HG03575 (cell line): ENCODE measurements at regions not wholly inside any gene's neighbourhood (a gene's known extent, or its start where the extent isn't known, plus 50 kb on each side); places are given as distances from the start of the nearest gene placed in this dataset.
A peak's percentile ranks its signal among the peaks of the same experiment; 100 is the strongest.
"Not testable (repeated sequence)": the region's sequence is repeated elsewhere in the genome, so short reads cannot be mapped to it uniquely, and the experiment has no call there.

ENCODE experiments used
- ATAC-seq: cut with Tn5 transposase; IDR thresholded peaks from one replicate; pipeline ENCODE4 v1.9.1; 2021; ENCODE audit not compliant: unreplicated experiment, insufficient number of reproducible peaks, low FRiP score; ENCODE audit errors: extremely low read depth

DNA sequence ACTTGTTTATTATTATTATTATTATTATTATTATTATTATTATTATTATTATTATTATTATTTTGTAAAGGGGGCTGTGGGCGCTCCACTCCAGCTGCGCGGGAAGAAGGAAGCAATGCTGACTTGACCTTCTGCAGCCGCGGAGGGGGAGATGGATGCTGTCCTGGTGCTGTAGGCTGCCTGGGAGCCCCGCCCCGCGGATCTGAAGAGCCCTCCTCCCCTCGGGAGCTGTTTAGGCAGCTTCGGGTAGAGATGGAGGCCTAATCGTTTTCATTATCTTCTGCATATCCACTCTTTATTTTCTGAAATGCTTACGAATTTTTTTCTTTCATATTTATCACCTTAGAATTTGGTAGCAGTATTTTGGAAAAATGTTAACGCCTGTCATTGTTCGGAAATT, 101.2 kb upstream of the KLF6 start:
- no peak for ATAC-seq

DNA sequence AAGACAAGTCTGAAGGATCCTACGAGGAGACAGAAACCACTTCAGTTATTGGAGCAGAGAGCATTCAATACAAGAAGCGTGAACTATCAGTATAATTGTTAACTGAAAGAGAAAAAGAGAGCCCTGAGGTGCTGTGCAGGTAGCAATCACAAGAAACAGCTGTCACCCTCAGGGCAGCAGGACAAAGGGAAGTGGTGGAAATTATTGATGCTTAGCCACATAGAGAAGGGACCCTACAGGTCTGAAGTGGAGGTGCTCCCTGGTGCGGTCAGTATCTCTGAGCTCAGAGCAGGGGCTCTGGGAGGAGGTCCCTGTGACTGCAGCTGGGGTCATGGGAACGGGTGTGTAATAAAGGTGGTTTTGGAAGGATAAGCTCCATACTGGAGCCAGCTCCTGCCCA, 97.8 kb upstream of the KLF6 start:
- no peak for ATAC-seq

DNA sequence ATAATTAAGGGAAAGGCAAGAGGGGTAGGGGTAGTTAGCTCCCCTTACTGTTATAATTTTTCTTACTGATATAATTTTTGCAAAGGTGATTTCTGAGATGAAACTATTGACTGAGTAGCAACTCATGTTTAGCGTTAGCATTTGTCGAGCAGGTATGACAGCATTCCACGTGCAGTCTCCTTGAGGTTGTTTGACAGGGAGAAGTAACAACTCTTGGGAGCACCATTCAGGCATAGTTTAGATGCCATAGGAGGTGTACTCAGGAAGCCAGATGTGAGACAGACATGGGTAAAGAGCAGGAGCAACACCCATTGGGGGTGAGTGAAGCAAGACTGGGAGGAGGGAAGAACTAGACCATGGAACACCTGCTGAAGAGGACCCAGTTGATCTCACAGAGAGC, 96.6 kb upstream of the KLF6 start:
- ATAC-seq: no peak

DNA sequence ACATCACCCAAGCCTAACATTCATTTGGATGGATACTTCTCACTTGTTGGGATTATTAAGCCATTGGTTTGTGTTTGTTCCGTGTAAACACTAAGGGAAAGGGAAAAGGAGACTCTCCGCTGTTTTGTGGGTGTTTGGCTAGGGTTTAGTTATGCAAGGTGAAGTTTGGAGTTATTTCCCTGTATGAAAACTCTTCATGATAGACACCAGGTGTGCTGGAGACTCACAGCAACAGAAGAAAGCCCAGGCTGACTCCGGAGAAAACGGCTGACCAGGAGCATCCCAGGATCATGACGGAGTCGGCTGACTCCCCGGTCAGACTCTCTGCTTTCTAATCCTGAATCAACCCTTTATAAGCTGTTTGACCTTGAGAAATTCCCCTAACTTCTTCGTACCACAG, 94.1 kb upstream of the KLF6 start:
- no peak for ATAC-seq

DNA sequence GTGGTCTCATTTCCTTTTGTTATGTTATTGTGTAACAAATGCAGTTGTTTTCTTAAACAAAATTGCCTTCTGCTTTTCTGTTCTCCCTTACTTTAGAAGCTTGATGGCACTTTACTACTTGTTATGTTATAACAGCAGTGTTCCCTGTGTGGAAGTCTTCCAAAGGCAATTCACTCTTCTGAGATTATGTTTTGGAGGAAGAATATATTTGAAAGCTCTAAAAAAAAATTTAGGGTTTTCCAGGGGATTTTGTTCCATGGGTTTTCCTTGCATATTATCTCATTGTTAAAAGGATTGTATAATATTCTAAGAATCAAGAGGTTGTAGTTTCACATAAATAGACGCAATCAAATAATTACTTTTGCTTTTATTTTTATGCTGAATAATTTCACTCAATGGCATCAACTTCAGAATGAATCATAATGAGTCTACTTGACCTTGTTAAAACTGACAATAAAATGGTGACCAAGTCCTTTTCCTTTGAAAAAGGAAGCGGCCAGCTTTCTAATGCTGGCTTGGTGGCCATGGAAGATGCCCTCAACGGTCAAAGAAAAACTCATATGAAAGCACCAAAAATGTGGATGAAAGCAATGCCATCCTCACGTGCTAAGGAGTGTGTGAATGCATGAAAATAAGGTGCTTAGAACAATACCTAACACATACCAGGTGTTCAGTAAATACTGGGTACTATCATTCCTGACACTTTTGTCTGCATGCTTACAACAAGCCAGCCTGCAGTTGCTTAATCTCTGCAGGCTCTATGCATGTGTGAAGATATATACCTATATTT, 92.4 kb upstream of the KLF6 start:
- no peak for ATAC-seq

DNA sequence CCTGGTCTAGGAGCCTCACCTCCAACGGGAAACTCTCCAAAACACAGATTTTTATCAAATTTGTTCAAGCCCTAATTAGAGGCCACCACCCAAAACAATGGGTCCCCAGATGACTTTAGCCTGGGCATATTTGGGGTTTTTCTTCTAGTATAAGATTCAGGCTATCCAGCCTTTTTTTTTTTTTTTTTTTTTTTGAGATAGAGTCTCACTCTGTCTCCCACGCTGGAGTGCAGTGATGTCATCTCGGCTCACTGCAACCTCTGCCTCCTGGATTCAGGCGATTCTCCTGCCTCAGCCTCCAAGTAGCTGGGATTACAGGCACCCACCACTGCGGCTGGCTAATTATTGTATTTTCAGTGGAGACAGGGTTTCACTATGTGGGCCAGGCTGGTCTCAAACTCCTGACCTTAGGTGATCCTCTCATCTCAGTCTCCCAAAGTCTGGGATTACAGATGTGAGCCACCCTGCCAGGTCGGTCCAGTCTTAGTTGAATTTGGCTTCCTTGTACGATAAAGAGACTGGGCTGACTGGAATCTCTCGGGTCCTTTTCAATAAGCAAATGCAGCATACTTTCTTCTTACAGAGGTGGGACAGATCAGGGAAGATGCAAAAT, 91.4 kb upstream of the KLF6 start:
- ATAC-seq: no peak

DNA sequence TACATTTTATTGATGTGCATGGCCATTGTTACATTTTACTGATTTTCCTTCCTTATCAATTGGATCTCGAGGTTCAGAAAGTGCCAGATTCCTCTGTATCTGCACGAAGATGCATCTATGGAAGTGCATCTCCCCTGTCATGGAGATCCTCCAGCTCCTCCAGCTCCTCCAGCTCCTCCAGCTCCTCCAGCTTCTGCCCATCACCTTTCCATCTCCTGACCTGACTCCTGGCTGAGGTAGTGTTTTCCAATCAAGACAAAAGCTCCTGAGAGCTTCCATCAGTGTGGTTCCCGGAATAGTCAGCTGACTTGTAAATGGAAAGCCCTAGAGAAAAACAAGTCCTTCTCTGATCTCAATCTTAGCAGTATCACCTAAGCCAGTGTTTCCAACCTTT, 90.8 kb upstream of the KLF6 start:
- ATAC-seq: no peak

DNA sequence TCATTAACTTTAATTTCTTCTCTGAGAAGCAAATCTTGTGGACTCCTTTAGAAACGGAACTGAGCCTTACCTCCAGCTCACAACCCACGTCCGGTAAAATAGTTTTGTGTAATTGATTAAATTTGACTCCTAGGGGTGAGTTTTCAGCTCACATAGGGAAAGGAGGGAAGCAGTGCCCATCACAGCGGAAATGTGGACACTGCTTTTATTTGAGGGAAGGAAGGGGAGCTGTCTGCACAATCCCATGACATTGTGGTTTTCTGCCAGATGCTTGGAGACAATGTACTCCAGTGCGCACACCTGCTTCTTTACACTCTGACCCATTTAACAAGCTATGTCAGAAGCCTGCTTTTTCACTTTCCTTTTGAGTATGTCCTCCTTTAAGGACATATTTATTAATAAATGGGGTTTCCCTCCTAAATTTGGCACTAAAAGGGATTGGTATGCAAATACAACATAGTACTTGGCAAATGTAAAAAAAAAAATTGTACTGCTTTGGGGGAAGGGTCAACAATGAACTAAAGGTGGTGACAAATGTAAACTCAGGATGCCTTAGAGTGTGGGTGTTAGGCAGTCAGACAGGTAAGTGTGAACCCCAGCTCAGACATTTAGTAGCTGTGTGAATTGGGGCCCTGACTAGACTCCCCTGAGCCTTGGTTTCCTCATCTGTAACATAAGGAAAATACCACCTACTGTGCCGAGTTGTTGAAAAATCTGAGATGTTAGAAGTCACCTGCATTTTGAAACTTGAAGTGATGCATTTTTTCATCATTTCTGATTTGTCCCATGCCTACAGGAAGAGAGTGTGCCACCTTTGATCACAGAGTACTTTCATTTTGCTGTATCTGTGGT, 90.2 kb upstream of the KLF6 start:
- peak; percentile 50 for ATAC-seq

DNA sequence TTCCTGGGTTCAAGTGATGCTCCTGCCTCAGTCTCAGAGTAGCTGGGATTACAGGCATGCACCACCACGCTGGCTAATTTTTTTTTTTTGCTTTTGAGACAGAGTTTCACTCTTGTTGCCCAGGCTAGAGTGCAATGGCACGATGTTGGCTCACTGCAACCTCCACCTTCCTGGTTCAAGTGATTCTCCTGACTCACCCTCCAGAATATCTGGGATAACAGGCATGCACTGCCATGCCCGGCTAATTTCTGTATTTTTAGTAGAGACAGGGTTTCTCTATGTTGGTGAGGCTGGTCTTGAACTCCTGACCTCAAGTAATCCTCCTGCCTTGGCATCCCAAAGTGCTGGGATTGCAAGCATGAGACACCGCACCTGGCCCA, 89.6 kb upstream of the KLF6 start:
- ATAC-seq: not testable (repeated sequence)

DNA sequence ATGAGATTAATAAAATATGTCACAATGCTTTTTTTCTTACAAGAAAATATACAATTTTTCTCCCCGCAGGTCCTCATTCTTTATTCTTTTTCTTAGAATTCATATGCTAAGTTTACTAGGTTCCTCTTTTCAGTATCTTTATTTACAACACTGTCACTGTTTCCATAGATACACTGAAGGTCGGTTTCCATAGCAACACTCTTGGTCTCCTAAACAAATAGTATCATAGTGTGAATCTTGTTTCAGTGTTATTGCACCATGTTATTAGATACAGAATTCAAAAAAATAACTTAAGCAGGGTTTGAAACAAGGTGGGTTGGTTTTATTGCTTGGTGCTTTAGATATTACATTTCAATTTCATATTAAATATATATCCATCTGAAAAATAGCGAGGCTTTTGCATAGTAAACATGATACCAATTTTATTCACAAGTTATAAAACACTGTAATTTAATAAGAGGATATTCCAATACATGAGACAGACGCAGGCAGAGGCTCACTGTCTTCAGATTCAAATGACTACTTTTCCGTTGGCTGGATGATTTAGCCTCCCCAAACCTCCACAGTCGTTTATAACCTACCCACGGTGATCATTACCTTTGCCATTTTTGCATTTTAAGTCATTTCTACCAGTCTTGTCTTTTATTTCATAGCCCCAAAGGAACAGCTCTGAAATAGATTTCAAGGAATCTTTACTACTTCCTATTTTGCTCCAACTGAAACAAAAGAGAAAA, 88.9 kb upstream of the KLF6 start:
- peak; percentile 58 for ATAC-seq

DNA sequence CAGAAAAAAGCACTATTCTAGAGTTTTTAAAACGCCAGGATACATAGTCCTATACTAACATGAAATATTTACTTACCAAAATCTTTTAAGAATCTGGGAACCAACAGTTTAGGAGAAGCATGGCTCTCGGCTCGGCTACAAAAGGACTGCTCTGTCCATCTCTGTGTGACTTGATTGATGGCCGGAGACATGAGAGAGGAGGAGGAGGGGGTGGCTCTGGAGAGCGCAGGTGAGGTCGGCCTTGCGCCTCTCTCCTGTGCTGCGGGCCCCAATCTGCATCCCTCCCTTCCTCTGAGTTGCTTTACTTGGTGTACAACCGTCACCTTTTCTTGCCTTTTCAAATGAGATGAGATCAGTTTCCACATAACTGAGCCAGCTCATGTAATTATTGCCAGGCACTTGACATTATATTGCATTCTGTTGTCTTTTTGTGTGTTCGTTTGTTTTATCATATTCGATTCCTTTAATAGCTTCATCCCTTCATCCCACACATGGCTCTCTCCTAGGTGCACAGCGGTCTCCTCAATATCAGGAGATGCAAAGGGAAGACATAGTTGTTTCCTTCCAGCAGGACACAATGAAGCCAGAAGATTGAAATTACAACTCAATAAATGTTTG, 87.8 kb upstream of the KLF6 start:
- ATAC-seq: no peak

DNA sequence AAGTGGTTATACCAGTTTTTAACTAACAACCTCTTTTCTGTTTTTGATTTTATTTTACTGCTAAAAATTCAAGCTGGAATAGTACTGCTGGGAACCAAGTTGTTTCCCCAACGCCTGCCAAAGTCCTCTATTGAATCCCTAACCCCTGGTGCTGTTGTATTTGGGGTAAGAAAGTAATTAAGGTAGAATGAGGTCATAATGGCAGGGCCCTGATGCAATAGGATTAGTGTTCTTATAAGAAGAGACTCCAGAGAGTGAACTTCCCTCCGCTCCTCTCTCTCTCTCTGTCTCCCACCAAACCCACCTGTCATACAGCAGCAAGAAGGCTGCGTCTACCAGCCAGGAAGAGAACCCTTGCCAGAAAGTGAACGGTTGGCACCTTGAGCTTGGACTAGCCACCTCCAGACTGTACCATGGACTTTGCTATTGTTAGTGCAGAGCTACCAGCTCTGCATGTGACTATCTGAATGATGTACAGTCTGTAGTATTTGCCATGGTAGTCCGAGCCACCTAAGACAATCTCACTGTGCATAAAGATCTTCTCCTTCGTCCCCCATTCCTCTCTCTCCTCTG, 86.5 kb upstream of the KLF6 start:
- ATAC-seq: no peak

DNA sequence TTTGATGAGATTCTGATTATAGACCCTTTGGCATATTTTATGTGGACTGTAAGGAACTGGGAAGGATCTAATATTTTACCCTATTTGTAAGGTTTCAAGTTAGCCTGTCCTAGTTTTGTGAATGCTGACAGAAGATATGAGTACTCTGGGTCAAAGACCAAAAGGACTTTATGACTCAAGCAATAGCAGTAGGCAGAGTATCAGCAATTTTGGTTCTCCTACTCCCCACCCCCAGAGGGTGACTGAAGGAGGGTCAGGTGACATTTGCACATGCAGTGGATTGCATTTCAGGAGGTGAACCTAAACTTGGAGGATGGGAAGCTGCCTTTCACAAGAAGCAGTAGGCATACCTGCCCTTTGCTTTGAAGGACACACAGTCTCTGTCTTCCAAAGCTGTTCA, 84.0 kb upstream of the KLF6 start:
- no peak for ATAC-seq

DNA sequence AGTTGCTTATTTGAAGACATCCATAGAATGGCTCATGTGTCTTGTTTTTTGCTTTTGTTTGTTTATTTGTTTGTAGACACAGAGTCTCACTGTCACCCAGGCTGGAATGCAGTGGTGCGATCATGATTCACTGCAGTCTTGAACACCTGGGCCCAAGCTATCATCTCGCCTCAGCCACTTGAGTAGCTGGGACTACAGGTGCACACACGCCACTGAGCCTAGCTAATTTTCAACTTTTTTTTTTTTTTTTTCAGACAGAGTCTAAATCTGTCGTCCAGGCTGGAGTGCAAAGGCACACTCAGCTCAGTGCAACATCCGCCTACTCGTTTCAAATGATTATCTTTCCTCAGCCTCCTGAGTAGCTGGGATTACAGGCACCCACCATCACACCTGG, 83.3 kb upstream of the KLF6 start:
- no peak for ATAC-seq

DNA sequence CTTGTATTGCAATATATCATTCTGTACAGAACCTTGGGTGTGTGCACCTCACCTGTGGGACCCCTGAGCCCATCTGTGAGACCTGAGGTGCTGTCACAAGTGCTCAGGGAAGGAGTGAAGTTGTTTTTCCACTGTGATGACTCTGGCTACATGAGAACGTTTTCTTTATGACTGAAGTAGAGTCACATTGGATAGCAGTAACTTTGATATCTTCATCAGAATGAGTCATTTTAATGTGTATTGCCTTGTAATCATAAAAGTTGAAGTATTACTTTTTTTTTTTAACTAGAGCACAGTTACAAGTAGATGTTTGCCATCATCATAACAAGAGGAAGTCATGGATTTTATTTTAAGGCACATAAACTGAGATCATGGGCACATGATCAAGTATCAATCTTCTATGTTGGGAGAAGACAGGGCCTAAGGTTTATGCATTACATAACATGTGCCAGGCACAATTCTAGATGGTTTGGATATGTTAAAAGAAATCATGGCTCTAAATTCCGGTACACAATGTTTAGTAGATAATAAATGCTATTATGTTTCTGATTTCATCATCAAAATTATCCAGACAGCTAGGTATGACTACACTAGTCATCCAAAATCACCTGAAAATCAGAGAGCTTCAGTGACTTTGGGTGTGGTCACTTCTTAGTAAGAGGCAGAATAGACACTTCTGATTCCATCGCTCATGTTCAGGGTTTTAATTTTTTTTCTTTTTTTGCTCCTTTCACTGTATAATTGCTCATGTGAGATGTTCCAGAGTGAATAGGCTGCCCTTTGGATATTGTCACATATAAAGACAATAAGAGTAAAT, 82.7 kb upstream of the KLF6 start:
- ATAC-seq: no peak

DNA sequence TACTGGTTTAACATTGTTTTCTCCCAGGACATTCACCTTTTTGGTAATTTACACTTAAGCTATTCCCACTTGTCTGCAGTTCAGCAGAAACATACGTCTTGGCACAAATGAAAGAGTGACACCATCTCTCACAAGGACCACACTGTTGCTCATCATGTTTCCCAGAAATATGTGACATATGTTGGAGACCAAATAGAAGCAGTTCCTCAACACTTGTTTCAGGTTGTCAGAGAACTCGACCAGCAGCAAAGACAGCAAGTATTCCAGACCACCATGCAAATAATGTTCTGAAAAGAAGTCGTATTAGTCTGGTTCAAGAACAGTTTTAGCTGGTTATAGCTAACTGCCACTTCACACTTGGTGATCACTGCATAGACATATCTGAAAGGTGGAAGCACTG, 81.3 kb upstream of the KLF6 start:
- peak; percentile 22 for ATAC-seq

DNA sequence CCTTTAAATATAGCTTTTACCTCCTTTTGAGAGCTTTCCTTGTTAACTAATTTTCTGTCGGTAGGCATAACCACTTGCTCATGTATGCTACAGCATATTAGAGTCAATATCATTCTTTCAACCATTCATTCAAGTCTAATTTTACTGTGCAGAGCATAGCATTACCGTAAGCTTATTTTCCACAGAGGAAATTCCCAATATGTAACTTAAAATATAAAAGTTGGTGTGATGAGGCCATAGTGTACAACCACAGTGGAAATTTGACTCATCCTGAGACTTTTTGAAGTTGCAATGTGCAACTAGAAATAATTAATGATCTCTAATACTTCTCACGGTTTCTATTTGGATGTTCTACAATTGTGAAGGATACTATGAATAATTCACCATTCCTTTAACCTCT, 80.6 kb upstream of the KLF6 start:
- no peak for ATAC-seq

DNA sequence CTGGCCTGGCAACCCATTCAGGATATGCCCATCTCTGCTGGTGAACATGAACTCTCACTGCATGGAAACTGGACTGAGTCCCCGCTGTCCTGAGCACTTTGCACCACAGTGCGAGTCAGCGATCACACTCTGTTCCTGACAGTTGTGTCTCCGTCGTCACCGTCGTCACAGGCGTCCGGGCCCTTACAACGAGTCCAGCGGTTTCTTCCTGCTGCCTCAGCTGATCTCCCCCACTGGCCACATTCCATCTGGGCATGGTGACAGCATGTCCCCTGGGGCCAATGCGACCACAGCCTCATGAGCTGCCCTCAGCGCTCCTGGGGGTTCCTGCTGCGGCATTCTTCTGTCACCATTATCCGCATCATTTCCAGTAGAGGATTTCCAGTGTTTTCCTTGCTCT, 76.8 kb upstream of the KLF6 start:
- ATAC-seq: no peak
